ENCODE measurements at regions not wholly inside any gene's neighbourhood (a gene's known extent, or its start where the extent isn't known, plus 50 kb on each side); places are given as distances from the start of the nearest gene placed in this dataset.

- TF ChIP-seq NR2F2 (IDR thresholded peaks at IDR 0.05) (no peak), CTCF (IDR thresholded peaks at IDR 0.05; ENCODE audit: low read depth, low read length, missing input control) (no peak), SP1 (IDR thresholded peaks at IDR 0.05) (no peak), YY1 (IDR thresholded peaks at IDR 0.05) (no peak), EGR1 (IDR thresholded peaks at IDR 0.05; ENCODE audit: low read depth in 2 of 2) (no peak)
Observed at GRCh38 chr5:67315082-67315989, 118.7 kb upstream of the CD180 start.

All from liver (tissue), 3 donors.